CD4-positive, alpha-beta T cell (primary cell): ENCODE measurements at regions not wholly inside any gene's neighbourhood (a gene's known extent, or its start where the extent isn't known, plus 50 kb on each side); places are given as distances from the start of the nearest gene placed in this dataset.

ENCODE experiments used
- ATAC-seq: fragments of 200-7000 bp; cut with Tn5 transposase; one replicate; pipeline ENCODE4 v1.10.0; 2022; ENCODE audit warnings: mild to moderate bottlenecking; ENCODE audit not compliant: poor library complexity
- CTCF ChIA-PET: fragments of 350-600 bp; sonication (Branson Sonifier 250); formaldehyde crosslinking; loops from one replicate; lab custom pipeline; 2021; ENCODE audit warnings: antibody characterized with exemption, inconsistent platforms; lab: Charles Lee
- POLR2A ChIA-PET: fragments of 350-600 bp; sonication (Branson Sonifier 250); formaldehyde crosslinking; loops from one replicate; lab custom pipeline; 2021; ENCODE audit warnings: antibody characterized with exemption, inconsistent platforms; lab: Charles Lee
- DNase-seq, 14 experiments: peaks; one replicate each; pipeline ENCODE4 v3.0.0-alpha.2; 2013 to 2020; ENCODE audit warnings: mixed read lengths in 2 of 14
- H3K27ac ChIP-seq, 2 donors: one replicate each; pipeline versions ENCODE4 v1.5.1 to v1.7.0; 2013; ENCODE audit warnings: low read length in 2 of 2, low read depth in 1 of 2, mild to moderate bottlenecking in 1 of 2
- H3K27me3 ChIP-seq, 2 experiments: 1 replicate in 1 of 2; 2 replicates in 1 of 2; pipeline versions ENCODE4 v1.6.1 to v1.7.0; 2013; ENCODE audit warnings: low read length in 2 of 2, control low read depth in 1 of 2, mild to moderate bottlenecking in 1 of 2, moderate library complexity in 1 of 2; ENCODE audit not compliant: insufficient read depth in 2 of 2, control insufficient read depth in 1 of 2
- H3K36me3 ChIP-seq: one replicate; pipeline ENCODE4 v1.6.1; 2013; ENCODE audit warnings: low read length, control low read depth; ENCODE audit not compliant: insufficient read depth
- H3K4me1 ChIP-seq: one replicate; pipeline ENCODE4 v1.6.1; 2013; ENCODE audit warnings: low read length, control low read depth; ENCODE audit not compliant: insufficient read depth
- H3K4me3 ChIP-seq: one replicate; pipeline ENCODE4 v1.5.1; 2013; ENCODE audit warnings: mild to moderate bottlenecking, low read length, moderate library complexity
- H3K9me3 ChIP-seq, 2 experiments: 1 replicate in 1 of 2; 2 replicates in 1 of 2; pipeline versions ENCODE4 v1.6.1 to v1.7.0; 2013; ENCODE audit warnings: low read length in 2 of 2, mild to moderate bottlenecking in 2 of 2, control low read depth in 1 of 2, moderate library complexity in 1 of 2; ENCODE audit not compliant: control insufficient read depth in 1 of 2, insufficient read depth in 1 of 2
- H3K27ac Mint-ChIP-seq: one replicate; pipeline ENCODE4 v1.8.0; 2020; ENCODE audit warnings: mixed read lengths
- H3K27me3 Mint-ChIP-seq: one replicate; pipeline ENCODE4 v1.8.0; 2021; ENCODE audit warnings: mixed read lengths
- H3K36me3 Mint-ChIP-seq: one replicate; pipeline ENCODE4 v1.8.0; 2021; ENCODE audit warnings: low read depth, mixed read lengths
- H3K4me1 Mint-ChIP-seq: one replicate; pipeline ENCODE4 v1.8.0; 2021; ENCODE audit warnings: low read depth, mixed read lengths
- H3K4me3 Mint-ChIP-seq: one replicate; pipeline ENCODE4 v1.8.0; 2020; ENCODE audit warnings: mild to moderate bottlenecking, mixed read lengths
- H3K9me3 Mint-ChIP-seq: one replicate; pipeline ENCODE4 v1.8.0; 2020; ENCODE audit warnings: mixed read lengths
- intact Hi-C, 2 experiments: fragments of 100-400 bp; cut with DNase I in 1 of 2; cut with micrococcal nuclease in 1 of 2; formaldehyde crosslinking; loops; one replicate each; pipeline versions ENCODE4 v1.15.1 to v1.9.0; 2023 to 2025; cut with DNase I, micrococcal nuclease
- TF ChIP-seq, protein P1 (sequence below): fragments of 200-600 bp; IDR thresholded peaks from one replicate; pipeline ENCODE4 v1.8.0; 2022; ENCODE audit warnings: antibody characterized with exemption, mild to moderate bottlenecking

DNA sequence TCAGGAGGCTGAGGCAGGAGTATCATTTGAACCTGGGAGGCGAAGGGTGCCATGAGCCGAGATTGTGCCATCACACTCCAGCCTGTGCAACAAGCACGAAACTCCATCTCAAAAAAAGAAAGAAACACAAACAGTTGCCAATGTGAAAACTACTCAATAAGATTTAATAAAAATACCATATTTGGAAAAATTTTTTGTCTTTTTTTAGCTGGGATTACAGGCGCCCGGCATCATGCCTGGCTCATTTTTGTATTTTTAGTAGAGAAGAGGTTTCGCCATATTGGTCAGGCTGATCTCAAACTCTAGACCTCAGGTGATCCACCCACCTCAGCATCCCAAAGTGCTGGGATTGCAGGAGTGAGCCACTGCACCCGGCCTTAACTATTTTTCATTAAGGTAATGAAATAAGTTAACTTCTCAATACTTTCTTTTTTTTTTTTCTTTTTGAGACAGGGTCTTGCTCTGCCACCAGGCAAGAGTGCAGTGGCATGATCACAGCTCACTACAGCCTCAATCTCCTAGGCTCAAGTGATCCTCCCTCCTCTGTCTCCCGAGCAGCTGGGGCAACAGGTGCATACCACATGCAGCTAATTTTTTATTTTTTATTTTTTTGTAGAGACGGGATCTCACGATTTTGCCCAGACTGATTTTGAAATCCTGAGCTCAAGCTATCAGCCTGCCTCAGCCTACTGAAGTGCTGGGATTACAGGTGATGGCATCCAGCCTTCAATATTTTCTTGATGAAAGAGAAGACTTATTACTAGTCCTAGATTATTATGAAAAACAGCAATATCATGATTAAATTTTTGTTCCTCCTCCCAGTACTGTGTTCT is 4746.2 kb upstream of the OR11H1 start:
- Histone ChIP-seq H3K36me3 (no peaks in the 10 kb centered on the region), H3K27me3 (no peaks in the 10 kb centered on the region), H3K27ac (no peak overlapping the region), H3K4me1 (no peaks in the 10 kb centered on the region), H3K9me3 (peaks cover 46 to 53% of the 10 kb centered on the region in 2 experiments), H3K4me3 (no peak overlapping the region)
- H3K36me3 Mint-ChIP-seq = peaks cover 10% of the 10 kb centered on the region
- H3K4me1 Mint-ChIP-seq = no peaks in the 10 kb centered on the region
- POLR2A ChIA-PET = no interaction called here
- H3K9me3 Mint-ChIP-seq = peaks cover 27% of the 10 kb centered on the region
- intact Hi-C loops = no loop called here
- no peaks in the 10 kb centered on the region for H3K27me3 Mint-ChIP-seq
- H3K4me3 Mint-ChIP-seq = no peak overlapping the region
- TF ChIP-seq, protein P1, sequence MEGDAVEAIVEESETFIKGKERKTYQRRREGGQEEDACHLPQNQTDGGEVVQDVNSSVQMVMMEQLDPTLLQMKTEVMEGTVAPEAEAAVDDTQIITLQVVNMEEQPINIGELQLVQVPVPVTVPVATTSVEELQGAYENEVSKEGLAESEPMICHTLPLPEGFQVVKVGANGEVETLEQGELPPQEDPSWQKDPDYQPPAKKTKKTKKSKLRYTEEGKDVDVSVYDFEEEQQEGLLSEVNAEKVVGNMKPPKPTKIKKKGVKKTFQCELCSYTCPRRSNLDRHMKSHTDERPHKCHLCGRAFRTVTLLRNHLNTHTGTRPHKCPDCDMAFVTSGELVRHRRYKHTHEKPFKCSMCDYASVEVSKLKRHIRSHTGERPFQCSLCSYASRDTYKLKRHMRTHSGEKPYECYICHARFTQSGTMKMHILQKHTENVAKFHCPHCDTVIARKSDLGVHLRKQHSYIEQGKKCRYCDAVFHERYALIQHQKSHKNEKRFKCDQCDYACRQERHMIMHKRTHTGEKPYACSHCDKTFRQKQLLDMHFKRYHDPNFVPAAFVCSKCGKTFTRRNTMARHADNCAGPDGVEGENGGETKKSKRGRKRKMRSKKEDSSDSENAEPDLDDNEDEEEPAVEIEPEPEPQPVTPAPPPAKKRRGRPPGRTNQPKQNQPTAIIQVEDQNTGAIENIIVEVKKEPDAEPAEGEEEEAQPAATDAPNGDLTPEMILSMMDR = no peak
- CTCF ChIA-PET = no interaction called here
- no peak for ATAC-seq
- no peak overlapping the region for H3K27ac Mint-ChIP-seq
- no peak for DNase-seq
